Duodenal mucosa (tissue), 2 donors: ENCODE measurements at regions not wholly inside any gene's neighbourhood (a gene's known extent, or its start where the extent isn't known, plus 50 kb on each side); places are given as distances from the start of the nearest gene placed in this dataset.

Experiments used
- H3K27ac ChIP-seq: one replicate; pipeline ENCODE4 v1.7.0; 2013; ENCODE audit warnings: low read depth, low read length
- H3K27me3 ChIP-seq, 2 donors: one replicate each; pipeline ENCODE4 v1.7.0; 2013; ENCODE audit warnings: low read length in 2 of 2, control low read depth in 1 of 2; ENCODE audit not compliant: insufficient read depth in 2 of 2, control insufficient read depth in 1 of 2
- H3K36me3 ChIP-seq, 2 donors: one replicate each; pipeline ENCODE4 v1.7.0; 2013; ENCODE audit warnings: low read length in 2 of 2, control low read depth in 1 of 2; ENCODE audit not compliant: insufficient read depth in 2 of 2, control insufficient read depth in 1 of 2
- H3K4me1 ChIP-seq, 2 donors: one replicate each; pipeline ENCODE4 v1.7.0; 2013; ENCODE audit warnings: low read length in 2 of 2, control low read depth in 1 of 2; ENCODE audit not compliant: insufficient read depth in 2 of 2, control insufficient read depth in 1 of 2
- H3K4me3 ChIP-seq, 2 donors: one replicate each; pipeline ENCODE4 v1.7.0; 2013; ENCODE audit warnings: low read length in 2 of 2, low read depth in 1 of 2
- H3K9ac ChIP-seq, 2 donors: one replicate each; pipeline ENCODE4 v1.7.0; 2013; ENCODE audit warnings: low read length in 2 of 2, low read depth in 1 of 2
- H3K9me3 ChIP-seq, 2 donors: one replicate each; pipeline ENCODE4 v1.7.0; 2013; ENCODE audit warnings: low read length in 2 of 2, control low read depth in 1 of 2; ENCODE audit not compliant: control insufficient read depth in 1 of 2

DNA sequence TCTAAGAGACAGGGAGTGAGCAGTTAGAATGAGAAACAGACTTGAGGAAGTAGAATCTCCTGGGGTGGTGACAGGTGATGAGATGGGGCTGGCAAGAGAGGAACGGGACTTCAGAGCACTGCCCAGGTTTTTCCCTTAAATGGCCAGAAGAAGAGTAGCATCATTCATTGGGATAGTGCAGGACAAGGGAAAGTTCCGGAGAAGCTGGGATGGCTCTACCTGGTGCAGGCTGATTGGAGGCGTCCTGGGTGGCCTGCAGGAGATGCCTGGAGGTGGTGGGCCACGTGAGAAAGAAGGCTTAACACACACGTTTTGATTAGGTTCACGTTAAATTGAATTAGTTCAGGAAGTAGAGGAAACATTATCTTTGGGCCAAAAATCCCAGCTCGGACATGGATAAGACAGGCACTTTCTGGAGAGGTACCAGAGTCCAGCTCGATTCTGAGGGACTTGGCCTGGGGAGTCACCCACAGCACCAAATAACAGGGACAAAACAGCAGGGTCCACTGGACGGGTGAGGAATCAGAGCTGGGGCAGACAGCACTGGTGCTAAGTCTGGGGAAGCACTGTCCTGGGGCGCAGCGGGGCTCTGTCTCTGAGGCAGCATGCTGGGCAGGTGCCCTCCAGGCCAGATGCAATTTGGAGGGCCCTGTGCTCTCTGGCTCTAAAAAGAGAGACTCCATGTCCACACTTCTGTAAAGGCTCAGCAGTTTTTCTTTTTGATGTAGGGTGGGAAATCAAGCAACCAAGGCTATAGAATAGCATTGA is 512.3 kb upstream of the RAB6C start:
- no peak overlapping the region for H3K4me3 ChIP-seq
- H3K9me3 ChIP-seq = no peaks in the 10 kb centered on the region
- H3K27me3 ChIP-seq = no peaks in the 10 kb centered on the region
- no peaks in the 10 kb centered on the region for H3K36me3 ChIP-seq
- H3K4me1 ChIP-seq = no peaks in the 10 kb centered on the region
- no peak overlapping the region for H3K9ac ChIP-seq
- no peak overlapping the region for H3K27ac ChIP-seq

DNA sequence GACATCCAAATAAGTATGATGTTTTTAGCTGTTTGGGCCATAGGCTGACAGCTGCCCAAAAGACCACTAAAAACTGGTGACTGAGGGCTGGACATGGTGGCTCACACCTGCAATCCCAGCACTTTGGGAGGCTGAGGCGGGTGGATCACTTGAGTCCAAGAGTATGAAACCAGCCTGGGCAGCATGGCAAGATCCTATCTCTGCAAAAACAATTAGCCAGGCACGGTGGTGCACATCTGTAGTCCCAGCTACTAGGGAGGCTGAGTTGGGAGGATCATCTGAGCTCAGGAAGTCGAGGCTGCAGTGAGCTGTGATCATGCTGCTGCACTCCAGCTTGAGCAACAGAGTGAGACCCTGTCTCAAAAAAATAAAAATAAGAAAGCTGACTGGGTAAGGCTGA is 511.5 kb upstream of the RAB6C start:
- H3K4me1 ChIP-seq = no peaks in the 10 kb centered on the region
- no peaks in the 10 kb centered on the region for H3K9me3 ChIP-seq
- H3K4me3 ChIP-seq = no peak overlapping the region
- H3K36me3 ChIP-seq = no peaks in the 10 kb centered on the region
- no peaks in the 10 kb centered on the region for H3K27me3 ChIP-seq
- H3K9ac ChIP-seq = no peak overlapping the region
- no peak overlapping the region for H3K27ac ChIP-seq

- Histone ChIP-seq H3K9ac (no peak overlapping the region), H3K9me3 (no peaks in the 10 kb centered on the region), H3K27ac (no peak overlapping the region), H3K36me3 (no peaks in the 10 kb centered on the region), H3K4me3 (no peak overlapping the region), H3K4me1 (no peaks in the 10 kb centered on the region), H3K27me3 (no peaks in the 10 kb centered on the region)
These were observed 510.6 kb upstream of the RAB6C start for GRCh38 chr2:129468879-129469278.

GRCh38 chr2:129469389-129469788 is 510.1 kb upstream of the RAB6C start:
- H3K4me1 ChIP-seq = no peaks in the 10 kb centered on the region
- H3K27me3 ChIP-seq = no peaks in the 10 kb centered on the region
- H3K9ac ChIP-seq = no peak overlapping the region
- no peak overlapping the region for H3K4me3 ChIP-seq
- no peak overlapping the region for H3K27ac ChIP-seq
- H3K36me3 ChIP-seq = no peaks in the 10 kb centered on the region
- H3K9me3 ChIP-seq = no peaks in the 10 kb centered on the region

DNA sequence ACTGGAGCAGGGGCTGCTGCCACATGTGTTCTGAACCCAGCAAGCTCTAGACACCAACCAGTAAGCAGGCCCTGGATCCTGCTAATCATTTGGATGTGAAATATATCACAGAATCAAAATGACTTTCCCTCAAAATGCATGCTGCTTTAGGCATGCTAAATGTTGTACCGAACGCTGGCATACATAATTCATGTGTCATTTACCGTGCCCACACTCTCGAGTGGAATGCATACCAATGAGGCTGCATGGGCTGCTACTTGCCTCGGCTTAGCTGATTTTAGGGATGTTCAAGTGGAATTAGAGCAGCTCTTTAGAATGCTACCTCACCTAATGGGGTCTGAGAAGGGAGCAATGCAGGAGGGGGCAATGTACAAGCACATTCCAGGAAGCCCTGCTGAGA is 509.6 kb upstream of the RAB6C start:
- Histone ChIP-seq H3K9ac (no peak overlapping the region), H3K27me3 (no peaks in the 10 kb centered on the region), H3K36me3 (no peaks in the 10 kb centered on the region), H3K27ac (no peak overlapping the region), H3K4me1 (no peaks in the 10 kb centered on the region), H3K4me3 (no peak overlapping the region), H3K9me3 (no peaks in the 10 kb centered on the region)

- H3K27ac ChIP-seq = no peak overlapping the region
- H3K4me1 ChIP-seq = no peaks in the 10 kb centered on the region
- H3K27me3 ChIP-seq = no peaks in the 10 kb centered on the region
- H3K9ac ChIP-seq = no peak overlapping the region
- no peaks in the 10 kb centered on the region for H3K9me3 ChIP-seq
- no peaks in the 10 kb centered on the region for H3K36me3 ChIP-seq
- no peak overlapping the region for H3K4me3 ChIP-seq
These were observed 500.5 kb upstream of the RAB6C start for GRCh38 chr2:129478902-129479517.

DNA sequence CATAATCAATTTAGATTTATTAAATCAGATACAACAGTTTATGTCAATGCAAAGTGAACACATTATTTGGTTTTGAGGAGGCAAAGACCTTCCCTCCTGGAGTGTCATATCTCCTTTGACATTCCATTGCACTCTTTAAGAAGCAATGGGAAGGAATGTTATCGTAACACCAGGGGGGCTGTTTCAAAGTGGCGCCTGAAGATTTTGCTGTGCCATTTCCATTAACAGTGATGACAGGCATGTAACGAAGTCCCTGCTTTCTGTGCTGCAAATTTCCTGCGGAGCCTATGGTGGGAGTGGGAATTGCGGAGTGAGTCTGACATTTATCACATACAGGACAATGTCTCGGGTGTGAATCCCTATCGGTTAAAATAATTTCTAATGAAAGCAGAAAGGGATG is 499.6 kb upstream of the RAB6C start:
- Histone ChIP-seq H3K27ac (no peak overlapping the region), H3K36me3 (no peaks in the 10 kb centered on the region), H3K4me3 (no peak overlapping the region), H3K9me3 (no peaks in the 10 kb centered on the region), H3K9ac (no peak overlapping the region), H3K27me3 (no peaks in the 10 kb centered on the region), H3K4me1 (no peaks in the 10 kb centered on the region)

DNA sequence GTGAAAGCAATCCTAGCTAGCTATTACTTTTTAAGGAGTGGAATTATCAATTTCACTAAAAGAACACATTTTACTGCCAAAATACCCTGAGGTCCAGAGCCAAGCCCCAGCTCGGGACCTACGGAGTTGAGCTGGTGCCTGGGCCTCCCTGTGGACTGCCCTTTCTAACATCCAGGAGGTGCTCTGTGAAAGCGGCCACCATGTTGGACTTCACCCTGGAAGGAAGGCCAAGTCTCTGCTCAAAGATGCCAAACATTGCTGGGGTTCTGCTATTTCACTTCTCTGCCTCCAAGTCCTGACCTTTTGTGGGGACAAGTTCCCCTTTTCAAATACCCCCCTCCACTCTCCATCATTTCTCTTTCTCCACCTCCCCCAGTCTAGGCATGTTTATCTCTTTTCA is 498.7 kb upstream of the RAB6C start:
- Histone ChIP-seq H3K4me1 (no peaks in the 10 kb centered on the region), H3K27ac (no peak overlapping the region), H3K36me3 (no peaks in the 10 kb centered on the region), H3K9ac (no peak overlapping the region), H3K4me3 (no peak overlapping the region), H3K27me3 (no peaks in the 10 kb centered on the region), H3K9me3 (no peaks in the 10 kb centered on the region)

- H3K9ac ChIP-seq = no peak overlapping the region
- H3K4me3 ChIP-seq = no peak overlapping the region
- H3K9me3 ChIP-seq = no peaks in the 10 kb centered on the region
- H3K27me3 ChIP-seq = no peaks in the 10 kb centered on the region
- no peak overlapping the region for H3K27ac ChIP-seq
- H3K36me3 ChIP-seq = no peaks in the 10 kb centered on the region
- H3K4me1 ChIP-seq = no peaks in the 10 kb centered on the region
These were observed 497.9 kb upstream of the RAB6C start for GRCh38 chr2:129481306-129482219.

DNA sequence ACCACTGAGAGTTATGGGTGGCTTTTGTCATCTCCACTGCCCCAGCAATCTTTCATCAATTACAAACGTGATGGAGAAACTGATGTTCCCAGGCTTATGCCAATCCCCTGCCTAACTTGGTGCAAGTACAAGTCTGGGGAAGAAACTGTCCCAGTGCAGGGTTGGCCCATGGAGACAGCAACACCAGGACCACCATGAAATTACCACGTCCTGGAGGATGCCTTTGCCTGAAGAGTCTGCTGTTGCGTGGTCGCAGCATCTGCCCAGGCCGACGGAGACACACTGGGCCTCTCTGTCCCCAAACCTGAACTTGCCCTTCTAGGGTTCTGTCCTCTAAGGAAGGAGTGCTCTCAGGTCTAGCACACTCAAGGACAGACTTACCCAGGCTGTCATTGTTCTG is 496.8 kb upstream of the RAB6C start:
- H3K9me3 ChIP-seq = no peaks in the 10 kb centered on the region
- H3K27ac ChIP-seq = no peak overlapping the region
- H3K36me3 ChIP-seq = no peaks in the 10 kb centered on the region
- H3K9ac ChIP-seq = no peak overlapping the region
- H3K4me1 ChIP-seq = no peaks in the 10 kb centered on the region
- H3K27me3 ChIP-seq = no peaks in the 10 kb centered on the region
- no peak overlapping the region for H3K4me3 ChIP-seq
